NCI-H2029 (cell line): ENCODE measurements at regions not wholly inside any gene's neighbourhood (a gene's known extent, or its start where the extent isn't known, plus 50 kb on each side); places are given as distances from the start of the nearest gene placed in this dataset.

Source experiments
- DNase-seq: peaks from one replicate; lab custom pipeline; 2025; lab: John Stamatoyannopoulos, UW

DNA sequence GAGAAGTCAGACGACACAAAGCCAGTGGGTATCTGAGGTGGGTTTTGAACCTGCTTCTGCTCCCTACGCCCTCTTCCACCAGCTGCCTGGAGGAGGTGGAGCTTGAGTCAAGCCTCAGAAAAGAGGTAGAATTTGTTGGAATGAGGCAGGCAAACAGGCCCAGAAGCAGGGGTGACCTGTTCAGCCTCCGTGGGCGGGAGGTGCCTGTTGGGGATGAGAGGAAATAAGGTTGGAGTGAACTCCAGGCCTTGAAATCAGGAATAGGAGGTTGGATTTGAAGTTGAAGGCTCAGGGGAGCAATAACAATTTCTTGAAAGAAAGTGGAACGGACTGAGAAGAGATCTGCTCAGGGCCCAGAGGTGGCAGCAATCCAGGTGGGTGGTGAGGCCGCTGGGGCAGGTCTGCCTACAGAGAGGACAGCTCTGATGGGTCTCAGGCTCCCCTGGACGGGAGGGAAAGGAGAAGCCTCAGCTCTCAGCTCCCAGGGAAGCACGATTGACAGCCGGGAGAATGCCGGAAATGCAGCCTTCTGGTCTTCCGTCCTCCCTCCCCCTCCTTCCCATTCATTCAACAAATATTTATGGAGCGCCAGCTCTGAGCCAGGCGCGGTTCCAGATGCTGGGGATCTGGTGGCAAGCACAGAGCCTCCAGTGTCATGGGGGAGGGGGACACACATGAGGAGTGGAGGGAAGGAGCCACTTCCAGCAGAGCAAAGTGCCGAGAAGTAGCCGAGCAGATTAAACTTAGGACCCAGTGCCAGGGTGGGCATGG lies 61.9 kb upstream of the CIBAR2 start:
- DNase-seq, result peak; percentile 78

DNA sequence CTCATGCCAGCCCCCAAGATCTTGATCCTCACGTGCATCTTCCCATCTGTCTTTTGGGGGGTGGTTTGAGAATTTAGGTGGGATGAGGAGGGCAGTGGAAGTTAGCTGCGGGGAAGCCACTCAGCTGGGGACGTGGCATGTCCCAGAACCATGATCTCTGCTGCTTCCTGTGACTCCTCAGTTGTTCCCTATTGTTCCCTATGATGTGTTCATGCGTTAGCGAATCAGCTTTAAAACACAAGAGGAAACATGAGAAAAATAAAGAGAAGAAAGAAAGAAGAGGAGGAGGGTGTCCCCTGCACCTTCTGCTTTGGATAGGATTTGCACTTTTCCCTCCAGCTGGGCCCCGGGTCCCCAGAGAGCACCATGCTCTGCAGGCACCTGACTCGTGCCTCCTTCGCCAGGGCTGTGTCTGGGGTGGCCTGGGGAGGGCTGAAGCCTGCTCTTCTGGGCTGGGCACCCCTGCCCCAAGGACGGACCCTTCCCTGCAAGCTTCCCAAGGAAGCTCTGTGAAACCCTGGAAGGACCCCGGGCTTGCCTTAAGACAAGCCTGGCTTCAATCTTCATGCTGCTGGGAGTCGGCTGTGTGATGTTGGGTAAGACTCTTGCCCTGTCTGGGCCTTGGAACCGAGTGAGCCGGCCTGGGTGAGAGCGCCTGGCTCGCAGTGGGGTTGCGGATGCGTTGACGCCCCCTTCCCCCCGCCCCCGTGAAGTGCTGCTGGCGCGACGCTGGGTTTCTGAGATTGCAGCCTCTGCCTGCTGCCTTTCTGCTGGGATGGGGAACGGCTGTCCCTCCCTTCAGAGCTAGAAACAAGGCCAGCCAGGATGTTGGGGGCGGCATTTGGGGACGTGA lies 62.8 kb upstream of the CIBAR2 start:
- DNase-seq, result no peak

DNA sequence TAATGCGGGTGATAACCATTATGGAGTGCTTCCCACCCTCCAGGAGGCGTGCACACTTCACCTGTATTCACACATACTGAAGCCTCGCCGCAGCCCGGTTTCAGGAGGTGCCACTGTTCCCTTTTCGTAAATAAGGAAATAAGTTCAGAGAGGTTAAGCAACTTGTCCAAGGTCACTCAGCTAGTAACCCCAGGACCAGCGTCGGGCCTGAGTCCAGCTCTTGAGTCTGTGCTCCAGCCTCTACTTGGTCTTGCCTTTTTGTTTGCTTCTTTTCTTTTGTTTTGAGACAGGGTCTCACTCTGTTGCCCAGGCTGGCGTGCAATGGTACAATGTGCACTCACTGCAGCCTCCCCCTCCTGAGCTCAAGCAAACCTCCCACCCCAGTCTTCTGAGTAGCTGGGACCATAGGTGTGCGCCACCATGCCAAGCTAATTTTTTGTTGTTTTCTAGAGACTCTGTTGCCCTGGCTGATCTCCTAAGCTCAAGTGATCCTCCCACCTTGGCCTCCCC lies 63.5 kb upstream of the CIBAR2 start:
- DNase-seq, result no peak

DNA sequence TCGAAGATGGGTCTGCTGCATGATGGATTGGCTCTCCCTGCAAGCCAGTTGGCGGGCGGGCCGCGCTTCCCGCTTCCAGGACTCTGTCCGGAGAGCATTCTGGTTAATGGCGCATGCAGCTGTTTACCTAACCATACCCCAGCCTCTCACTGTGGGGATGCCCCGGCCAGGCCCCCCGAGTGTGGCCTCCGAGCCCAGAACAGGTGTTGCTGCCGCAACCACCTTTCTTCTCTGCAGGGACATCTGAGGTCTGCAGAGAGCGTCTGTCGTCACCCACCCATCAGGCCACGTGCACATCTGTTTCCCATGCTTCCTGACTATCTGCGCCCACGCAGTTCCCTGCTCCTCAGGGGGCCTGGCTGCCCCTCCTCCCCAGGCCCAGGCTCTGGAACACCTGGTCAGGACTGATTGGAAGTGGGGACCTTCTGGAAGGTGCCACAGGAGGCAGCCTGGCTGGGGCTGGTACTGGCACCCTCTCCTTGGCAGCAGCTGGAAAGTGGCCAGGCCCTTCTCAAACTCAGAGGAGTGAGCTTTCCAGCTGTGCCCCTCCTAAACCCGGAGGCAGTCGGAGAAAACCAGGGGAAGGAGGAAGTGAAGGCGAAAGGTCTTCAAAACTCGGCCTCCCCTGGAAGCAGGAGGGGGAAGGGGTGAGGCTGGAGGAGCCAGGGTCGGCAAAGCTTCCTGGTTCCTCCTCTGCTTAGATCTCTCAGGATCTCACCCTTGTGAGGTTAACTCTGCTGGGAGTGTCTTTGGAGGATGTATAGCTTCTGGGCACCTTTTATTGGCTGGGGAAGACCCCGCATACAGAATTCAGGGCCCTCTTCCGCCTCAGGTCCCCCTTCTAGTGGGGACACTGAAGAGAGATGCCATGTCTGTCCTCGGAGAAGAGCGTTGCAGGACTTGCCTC lies 64.5 kb upstream of the CIBAR2 start:
- no peak for DNase-seq

DNA sequence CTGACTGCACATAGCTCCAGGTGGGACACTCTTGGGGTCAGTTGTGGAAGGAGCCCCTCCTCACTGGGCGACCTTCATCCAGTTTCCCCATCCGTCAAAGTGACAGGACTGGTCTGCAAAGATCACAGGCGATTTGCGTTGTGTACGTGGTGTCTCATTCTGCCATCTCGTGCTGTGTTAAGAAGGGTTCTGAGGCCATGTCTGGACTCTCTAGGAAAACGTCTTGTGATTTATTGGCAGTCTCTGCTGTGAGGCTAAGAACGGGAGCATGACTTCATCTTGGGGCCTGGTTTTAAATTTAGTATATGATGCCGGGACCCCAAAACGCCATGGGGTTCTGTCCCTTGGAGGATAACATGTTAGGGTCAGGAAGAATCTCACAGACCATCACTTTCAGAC lies 65.2 kb upstream of the CIBAR2 start:
- DNase-seq, result no peak

DNA sequence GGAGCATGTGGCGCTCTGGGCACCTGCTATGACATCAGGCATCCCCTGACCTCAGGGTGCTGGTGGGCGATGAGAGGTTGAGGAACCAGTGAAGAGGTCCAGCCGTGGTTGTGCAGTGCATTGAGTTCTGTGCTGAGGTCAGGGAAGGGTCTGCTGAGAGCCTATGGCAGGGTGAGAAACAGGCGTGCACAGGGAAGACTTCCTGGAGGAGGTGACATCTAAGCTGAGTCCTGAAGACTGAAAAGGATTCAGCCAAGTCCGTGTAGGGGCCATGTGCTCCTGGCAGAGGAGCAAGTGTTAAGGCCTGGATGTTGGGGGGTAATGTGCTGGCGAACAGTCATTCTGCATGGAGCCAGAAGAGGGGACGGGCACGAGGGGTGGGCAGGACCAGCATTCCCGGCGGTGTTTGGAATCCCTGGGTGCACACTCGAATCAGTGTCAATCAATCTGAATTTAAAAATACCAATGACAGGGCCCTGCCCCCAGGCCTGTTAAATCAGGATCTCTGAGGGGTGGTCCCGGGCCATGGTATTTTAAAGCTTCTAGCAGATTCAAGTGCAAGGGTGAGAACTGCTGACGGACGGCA lies 65.8 kb upstream of the CIBAR2 start:
- DNase-seq, result no peak

DNA sequence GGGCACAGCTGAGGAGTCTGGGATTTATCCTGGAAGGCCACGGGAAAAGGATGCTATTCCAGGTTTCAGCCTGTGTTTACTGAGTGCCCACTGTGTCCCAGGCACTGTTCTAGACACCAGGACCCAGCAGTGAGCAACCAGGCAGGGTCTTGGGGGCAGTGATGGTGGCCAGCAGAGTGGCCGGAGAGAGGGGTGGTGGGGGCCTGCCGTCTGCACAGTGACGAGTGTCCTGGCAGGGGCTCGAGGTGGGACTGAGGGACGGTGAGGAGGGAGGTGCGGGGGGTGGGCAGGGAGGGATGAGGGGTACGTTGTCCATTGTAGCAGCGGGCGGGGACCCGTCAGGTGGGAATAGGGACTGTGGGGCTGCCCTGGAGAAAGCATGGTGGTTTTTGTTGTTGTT lies 66.3 kb upstream of the CIBAR2 start:
- DNase-seq, result no peak

DNA sequence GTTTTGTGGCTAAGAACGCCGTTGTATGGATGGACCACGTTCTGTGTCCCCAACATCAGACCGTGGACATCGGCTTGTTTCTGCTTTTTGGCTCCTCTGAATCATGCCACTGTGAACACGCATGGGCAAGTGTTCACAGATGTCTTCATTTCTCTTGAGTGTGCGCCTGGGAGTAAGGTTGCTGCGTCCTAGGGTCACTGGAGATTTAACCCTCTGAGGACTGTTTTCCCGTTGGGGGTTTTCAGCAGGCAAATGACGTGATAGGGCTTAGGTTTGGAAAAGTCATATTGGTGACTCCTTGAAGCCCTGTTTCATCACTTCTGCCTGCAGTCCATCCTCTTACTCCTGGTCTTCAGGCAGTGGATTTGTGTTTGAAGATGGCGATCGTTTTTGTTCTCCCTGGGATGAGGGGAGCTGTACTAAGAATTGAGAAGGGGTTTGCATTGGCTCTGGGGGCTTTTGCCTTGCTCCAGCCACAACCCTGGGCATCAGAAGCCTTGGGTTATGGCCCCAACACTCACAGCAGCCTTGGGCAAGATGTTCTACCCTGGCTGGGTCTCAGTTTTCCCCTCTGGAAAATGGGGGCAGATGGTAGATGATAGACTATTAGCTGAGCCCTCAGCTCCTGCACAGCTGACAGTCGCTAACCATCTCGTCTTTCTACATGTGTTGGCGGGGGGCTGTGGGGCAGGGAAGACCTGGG lies 67.2 kb upstream of the CIBAR2 start:
- no peak for DNase-seq

DNA sequence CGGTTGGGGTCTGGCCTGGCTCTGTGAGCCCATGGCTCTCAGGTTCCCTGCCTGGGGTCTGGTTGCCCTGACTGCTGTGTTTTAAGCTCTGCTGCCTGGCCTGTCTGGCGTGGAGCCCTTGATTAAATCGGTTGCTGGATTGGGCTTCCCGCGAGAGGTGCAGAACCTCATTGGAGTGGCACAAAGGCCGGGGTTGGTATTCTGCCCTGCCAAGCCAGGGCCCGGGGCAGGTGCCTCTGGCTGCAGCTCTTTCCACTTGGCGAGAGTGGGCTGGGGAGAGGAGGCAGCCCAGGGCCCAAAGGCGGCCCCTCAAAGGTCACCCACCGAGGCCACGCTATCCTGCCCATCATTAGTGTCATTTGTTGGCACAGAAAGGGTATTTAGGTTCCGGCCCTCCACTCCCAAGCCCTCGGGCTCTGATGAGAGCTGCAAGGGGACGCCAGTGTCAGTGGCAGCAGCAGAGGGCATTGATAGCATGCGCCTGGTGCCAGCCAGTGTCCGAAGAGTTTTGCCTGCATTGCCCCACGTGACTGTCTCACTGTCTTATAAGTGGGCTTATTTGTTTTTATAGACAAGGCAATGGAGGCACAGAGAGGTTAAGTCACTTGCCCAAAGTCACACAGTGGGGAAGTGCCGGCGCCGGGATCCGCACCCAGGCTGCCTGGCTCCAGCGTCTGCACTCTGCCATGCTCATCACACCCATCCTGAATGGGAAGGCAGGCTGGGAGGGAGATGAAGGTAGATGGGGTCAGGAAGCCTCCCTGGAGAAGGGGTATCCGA lies 68.0 kb upstream of the CIBAR2 start:
- no peak for DNase-seq

DNA sequence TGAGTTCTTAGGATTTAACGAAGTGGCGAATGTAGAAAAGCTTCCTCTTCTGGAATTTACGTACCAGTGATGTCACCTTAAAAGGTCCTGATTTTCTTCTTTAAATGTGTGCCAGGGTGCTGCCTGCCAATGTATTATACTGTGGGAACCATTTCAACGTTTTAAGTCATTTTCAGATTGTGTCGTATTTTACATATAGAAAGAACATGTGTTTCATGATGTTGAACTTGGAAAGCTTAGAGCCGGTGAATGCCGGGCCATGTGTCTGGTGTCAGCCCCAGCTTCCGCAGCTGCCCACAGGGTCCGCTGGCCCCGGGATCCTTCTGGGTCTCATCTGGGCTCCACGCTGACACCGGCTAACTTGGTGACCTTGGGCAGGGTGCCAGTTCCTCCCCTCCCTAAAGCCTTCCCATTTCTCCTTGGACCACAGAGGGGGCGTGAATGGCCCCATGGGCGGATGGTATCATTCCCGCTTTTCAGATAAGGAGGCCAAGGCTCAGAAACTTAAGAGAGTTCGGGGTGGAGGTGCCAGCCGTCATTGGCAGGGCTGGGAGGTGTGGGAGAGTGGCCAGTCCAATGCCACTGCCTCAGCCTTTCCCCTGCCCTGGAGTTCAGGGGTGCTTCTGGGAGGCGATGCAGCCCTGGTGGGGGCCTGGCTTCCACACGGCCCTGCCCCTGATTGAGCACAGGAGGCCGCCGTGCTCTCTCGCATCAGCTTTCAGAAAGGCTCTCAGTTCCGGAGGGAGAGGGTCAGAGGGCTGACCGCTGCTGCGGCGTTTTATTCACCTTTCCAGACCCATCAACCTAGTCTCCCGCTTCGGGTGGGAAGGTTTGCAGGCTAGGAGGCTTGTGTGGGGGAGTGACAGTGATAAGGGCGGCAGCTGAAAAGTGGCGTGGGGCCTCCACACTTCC lies 68.8 kb upstream of the CIBAR2 start:
- DNase-seq, result no peak

DNA sequence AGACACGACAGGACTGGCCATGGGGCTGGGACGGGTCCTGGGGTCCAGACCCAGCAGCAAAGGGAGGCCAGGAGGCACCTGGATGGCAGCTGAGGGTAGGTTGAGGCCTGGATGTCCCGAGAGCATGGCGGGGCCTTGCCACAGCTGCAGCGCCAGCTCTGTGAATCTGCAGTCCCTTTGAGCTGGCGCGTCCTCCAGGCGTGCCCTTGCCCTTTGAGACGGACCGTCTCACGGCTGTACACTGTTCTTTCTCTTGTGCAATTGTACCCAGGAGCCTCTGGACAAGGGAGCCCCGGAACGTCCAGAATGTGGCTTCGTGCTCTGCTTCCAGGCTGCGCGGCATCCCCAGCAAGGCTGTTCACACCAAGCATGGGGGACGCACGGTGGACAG lies 69.5 kb upstream of the CIBAR2 start:
- DNase-seq, result no peak

DNA sequence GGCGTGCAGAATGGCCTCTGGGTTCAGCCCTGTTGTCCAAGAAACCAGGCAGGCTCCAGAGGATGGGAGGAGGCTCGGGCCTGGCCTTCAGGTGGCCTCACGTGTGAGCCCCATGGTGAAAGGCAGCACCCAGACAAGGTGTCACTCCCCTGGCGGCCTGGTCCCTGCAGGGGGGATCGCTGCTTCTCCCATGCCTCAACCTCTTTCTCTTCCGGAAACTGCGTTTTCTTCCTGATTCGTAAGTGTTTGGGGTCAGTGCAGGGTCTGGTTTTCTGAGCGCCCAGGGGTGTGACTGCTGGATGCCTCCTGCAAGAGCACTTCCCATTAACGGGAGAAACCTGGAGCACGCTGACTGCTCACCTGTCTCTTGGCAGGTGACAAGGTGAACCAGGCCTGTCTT lies 70.0 kb upstream of the CIBAR2 start:
- no peak for DNase-seq

DNA sequence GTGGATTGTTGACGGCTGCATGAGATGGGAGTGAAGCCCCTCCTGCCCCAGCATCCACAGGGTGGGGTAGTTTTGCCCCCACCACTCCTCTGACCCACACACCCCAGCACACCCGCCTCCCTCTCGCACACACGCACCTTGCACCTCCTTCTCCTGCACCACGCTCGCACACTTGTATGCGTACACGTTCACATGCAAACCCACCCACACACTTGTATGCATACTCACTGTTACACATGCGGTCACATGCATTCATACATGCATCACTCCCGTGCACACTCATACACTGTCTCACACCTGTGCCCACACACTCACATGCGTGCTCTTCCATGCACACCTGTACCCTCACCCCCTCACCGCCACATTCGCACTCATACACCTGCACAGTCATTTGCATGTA lies 70.5 kb upstream of the CIBAR2 start:
- no peak for DNase-seq

DNA sequence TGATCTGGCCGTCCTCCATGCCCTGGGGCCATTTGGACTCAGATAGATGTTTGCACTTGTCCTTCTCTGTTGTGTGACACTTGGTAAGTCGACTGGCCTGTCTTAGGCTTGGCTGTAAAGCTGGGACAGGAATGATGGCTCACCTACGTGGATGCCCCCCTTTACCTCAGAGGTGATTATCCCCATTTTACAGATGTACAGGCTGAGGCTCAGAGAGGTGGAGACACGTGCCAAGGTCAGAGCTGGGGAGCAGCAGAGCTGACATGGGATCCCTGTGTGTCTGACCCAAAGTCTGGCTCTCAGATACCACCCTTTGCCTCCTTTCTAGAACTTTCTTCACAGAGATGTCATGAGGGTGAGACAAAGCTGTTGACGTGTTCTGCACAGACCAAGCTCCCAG lies 71.3 kb upstream of the CIBAR2 start:
- no peak for DNase-seq

DNA sequence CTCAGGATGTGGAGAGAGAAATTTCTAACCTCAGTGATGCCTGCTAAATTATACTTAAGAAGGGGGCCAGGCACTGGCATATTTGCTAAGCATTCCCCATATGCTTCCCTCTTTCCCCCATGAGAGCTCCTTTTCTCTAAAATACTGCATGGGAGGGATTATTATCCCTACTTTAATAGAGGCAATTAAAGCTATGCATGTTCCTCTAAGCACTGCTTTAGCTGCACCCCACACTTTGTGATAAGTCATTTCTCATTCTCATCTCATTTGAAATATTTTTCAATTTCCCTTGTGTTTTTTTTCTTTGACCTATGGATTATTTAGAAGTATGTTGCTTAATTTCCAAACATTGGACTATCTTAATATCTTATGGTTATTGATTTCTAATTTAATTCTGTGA lies 72.1 kb upstream of the CIBAR2 start:
- no peak for DNase-seq

DNA sequence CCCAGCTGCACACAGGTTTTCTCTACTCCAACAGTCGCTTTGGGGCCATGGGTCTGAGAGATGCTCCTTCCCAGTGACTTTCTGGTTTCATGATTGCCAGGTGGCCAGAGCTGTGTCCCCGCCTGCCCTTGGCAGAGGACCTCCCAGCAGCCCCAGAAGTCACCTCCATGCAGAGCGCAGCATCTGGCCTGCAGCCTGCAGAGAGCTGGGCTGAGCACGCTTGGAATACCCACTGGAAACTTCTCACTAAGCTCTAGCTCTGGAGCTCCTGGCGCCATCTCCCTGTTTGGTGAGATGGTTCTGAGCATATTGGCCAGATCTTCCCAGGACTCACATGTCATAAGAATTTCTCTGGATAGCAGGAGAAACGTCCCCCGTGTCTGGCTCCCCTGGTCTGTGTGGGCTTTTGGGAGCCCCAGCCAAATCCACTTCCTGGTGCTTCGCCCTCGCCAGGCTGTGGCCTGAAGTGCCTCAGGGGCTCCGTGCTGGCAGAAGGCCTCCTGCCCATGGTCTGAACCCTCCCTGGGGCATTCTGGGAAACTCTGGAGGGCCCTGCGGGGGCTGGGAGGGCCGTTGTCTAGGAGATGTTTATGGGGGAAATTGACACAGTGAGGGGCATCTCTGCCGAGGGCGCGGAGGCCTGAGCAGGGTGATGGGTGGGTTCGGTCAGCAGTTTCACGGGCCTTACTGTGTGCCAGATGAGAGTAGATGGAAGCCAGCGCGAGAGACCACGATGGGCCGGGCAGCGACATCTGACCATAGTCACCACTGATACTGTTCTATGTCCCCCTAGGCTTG lies 73.2 kb upstream of the CIBAR2 start:
- DNase-seq, result no peak

DNA sequence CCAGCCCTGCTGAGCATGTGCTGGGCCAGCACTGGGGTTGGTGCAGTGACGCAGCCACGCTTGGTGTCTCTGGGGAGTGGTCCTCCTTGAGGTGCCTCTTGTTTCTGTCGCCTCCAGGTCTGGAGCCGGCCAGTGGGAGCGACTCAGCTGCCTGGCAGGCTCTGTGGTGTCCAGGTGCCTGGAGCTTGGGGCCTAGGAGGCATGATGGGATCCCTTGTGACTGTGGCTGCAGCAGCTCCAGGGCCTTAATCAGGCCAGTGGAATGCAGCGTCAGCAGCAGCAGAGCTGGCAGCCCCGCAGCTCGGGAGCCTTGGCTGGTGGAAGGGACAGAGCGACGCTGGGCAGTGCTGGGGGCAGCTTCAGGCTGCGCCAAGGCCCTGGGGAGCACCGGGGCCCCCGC lies 74.7 kb upstream of the CIBAR2 start:
- no peak for DNase-seq

DNA sequence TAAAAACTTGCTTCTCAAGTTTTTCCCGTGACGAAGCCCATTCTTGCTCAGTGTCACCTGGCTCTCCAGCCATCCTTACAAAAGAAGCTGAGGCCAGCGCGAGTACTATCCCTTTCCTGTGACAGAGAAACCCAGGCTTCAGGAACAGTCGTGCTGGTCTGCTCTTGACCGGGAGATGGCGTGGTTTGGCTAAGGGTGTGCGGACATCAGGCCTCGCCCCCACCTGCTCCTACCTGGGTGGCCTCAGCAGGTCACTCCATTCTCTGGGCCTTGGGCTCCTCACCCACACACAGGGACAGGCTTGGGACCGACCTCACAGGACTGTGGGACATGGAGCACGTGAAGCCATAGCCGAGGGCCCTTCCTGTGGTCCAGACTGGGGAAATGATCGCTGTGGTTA lies 75.2 kb upstream of the CIBAR2 start:
- no peak for DNase-seq

DNA sequence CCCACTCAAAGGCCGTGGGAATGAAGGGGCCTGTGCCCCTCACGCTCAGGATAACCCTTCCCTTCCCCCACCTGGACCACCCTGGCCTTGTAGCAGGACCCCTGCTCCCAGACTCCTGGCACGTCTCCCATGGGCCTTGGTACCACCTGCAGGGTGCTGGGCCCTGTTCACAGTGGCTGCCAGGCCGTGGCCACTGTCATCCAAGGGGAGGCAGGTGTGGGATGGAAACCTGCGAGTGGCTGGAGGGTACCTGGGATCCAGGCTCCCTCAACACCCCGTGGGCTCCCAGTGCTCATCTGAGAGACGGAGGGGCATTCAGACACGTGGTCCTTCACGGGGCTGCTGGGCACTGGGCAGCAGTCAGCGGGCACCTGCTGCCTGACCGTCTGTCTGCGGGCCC lies 75.6 kb upstream of the CIBAR2 start:
- no peak for DNase-seq
